ENCODE measurements at regions not wholly inside any gene's neighbourhood (a gene's known extent, or its start where the extent isn't known, plus 50 kb on each side); places are given as distances from the start of the nearest gene placed in this dataset.
A peak's percentile ranks its signal among the peaks of the same experiment; 100 is the strongest.

DNA sequence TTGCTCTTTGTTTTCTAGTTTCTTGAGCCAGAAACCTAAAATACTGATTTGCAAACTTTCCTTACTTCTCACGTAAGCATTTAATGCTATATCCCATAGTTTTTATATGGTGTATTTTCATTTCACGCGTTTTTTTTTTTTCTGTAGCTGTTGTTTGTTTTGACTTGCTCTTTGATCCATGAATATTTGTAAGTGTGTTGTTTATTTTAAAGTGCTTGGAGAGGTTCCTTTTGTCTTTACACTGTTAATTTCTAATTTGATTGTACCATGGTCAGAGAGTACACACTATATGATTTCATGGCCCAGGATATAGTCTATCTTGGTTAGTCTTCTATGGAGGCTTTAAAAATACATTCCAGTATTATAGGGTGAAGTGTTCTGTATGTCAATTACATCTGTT lies 84.8 kb upstream of the RNF217 start:
- no peak for DNase-seq

DNA sequence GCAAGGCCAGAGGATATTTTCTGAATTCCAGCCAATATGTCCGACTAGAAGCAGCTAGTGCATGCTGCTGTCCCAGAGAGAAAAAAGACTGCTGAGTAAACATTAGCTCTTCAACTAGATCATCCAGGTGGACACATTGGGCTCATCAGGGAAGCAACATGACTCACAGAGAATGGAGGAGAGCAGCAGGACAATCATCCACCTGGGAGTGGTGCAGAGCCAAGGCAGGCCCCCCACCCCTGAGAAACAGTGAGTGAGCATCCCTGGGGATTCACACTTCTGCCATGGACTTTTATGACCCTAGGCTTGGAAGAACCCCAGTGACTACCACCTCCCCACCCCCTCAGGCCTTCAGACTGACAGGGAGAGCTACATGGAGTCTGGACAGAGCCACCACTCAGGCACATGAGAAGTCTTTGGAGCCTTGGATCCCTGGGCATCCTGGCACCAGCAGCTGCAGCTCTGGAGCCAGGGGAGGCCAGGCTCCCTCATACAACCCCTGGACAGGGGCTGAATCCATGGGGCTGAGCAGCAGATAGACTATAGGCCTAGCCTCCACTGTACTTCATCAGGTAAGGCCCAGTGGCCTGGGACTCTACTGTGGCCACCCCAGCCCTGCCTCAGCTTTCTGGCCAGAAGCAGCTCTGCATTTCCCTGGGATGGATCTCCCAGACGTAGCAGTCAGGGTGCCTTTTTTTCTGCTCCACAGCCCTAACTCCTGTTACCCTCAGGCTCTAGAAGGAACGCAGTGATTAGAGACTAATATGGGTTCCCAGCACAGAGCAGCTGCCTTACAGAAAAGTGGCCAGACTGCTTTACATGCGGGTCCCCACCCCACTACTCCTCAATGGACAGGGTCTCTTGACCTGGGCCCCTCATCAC lies 82.9 kb upstream of the RNF217 start:
- no peak for DNase-seq

DNA sequence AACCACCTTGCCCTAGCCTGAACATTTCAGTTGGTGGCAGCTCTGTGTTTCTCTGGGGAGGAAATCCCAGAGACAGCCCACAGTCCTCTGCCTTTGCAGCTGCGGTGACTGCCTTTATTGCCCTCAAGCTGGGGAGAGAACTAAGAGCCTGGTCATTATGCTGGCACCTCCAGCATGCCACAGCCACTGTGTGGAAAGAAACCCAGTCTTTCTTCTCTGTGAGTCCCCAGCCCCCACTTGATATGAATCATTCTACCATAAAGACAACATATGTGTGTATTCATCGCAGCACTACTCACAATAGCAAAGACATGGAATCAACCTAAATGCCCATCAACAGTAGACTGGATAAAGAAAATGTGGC lies 82.3 kb upstream of the RNF217 start:
- no peak for DNase-seq

GRCh38 chr6:124881898-124882578 lies 80.2 kb upstream of the RNF217 start:
- peak; percentile 4 for DNase-seq

DNA sequence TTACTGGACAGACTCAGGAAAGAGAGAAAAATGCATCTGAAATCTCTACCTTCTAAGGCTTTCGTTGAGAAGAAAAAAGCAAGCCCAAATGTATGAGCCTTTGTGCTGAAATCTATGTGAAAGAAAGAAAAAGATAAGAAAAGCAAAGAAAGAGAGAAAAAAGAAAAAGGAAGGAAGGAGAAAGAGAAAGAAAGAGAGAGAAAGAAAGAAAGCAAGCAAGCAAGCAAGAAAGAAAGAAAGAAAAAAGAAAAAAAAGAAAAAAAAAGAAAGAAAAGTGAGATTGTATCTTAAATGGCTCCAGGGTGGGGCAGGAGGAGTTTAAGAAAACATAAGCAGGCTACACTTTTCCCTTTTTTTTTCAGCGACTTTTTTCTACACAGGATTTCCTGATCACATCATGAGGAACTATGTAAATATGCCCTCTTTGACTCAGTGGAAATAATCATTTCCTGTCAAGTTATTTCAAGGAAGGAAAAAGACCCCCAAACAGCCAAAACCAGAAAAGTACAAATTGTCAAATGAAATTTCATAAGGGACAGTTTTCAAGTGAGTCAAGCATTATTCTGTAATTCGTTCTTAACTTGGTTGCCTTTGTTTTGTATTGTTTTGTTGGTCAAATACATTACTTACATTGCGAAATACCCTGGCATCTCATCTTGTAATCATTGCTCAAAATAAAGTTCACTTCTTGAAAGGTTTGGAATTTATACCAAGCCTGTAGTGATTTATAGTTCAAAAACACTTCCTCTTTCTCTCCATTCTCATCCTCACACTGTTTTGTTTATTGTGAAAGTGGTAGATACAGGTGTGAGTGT lies 79.5 kb upstream of the RNF217 start:
- peak; percentile 56 for DNase-seq

GRCh38 chr6:124885171-124885570 lies 77.1 kb upstream of the RNF217 start:
- no peak for DNase-seq

GRCh38 chr6:124887872-124888580 lies 74.2 kb upstream of the RNF217 start:
- DNase-seq, result no peak

- no peak for DNase-seq
Observed at GRCh38 chr6:124888581-124889371, 73.5 kb upstream of the RNF217 start.

DNA sequence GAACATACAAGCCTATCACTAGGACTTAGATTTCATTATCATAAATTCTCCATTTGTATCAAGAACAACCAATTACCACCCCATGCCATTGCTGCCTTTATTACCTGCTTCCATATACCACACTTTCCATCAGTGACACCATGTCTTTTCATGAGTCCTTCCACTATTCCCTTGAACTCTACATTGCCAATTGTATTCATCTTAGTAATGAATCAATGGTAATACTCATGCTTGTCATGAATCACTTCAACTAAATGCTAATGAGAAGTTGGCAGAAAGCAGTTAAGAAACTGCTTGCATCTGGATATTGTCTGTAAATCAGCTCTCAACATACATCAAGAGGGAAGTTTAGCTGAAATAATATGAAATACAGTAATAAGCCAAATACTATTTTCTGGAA lies 61.2 kb upstream of the RNF217 start:
- DNase-seq, result no peak

GRCh38 chr6:124903797-124904196 lies 58.4 kb upstream of the RNF217 start:
- no peak for DNase-seq

- no peak for DNase-seq
Observed at GRCh38 chr6:124907596-124907995, 54.6 kb upstream of the RNF217 start.
